CD14-positive monocyte (primary cell): ENCODE measurements at regions not wholly inside any gene's neighbourhood (a gene's known extent, or its start where the extent isn't known, plus 50 kb on each side); places are given as distances from the start of the nearest gene placed in this dataset.

Source experiments
- DNase-seq, 3 donors: peaks; one replicate each; pipeline ENCODE4 v3.0.0-alpha.2; 2011 to 2022
- H2AFZ ChIP-seq: 2 replicates; pipeline ENCODE4 v1.6.0; 2012; ENCODE audit warnings: mild to moderate bottlenecking, low read depth, low read length, inconsistent platforms; ENCODE audit not compliant: insufficient read depth, poor library complexity, severe bottlenecking
- H3K27ac ChIP-seq, 2 donors: 1 replicate in 1 of 2; 2 replicates in 1 of 2; pipeline ENCODE4 v1.5.1; 2012 to 2013; ENCODE audit warnings: low read length in 2 of 2, control low read depth in 1 of 2, inconsistent platforms in 1 of 2, low read depth in 1 of 2, mild to moderate bottlenecking in 1 of 2
- H3K27me3 ChIP-seq, 2 donors: one replicate each; pipeline versions ENCODE4 v1.6.0 to v1.6.1; 2011 to 2013; ENCODE audit warnings: low read length in 2 of 2; ENCODE audit not compliant: control insufficient read depth in 2 of 2, insufficient read depth in 2 of 2
- H3K36me3 ChIP-seq, 2 donors: replicated peaks in 1 of 2; 1 replicate in 1 of 2; 2 replicates in 1 of 2; pipeline versions ENCODE4 v1.5.1 to v1.6.1; 2012 to 2013; ENCODE audit warnings: low read length in 2 of 2, control low read depth in 1 of 2, inconsistent platforms in 1 of 2, mild to moderate bottlenecking in 1 of 2; ENCODE audit not compliant: insufficient read depth in 2 of 2, control insufficient read depth in 1 of 2
- H3K4me1 ChIP-seq, 2 donors: 1 replicate in 1 of 2; 2 replicates in 1 of 2; pipeline versions ENCODE4 v1.5.1 to v1.6.1; 2012 to 2013; ENCODE audit warnings: low read length in 2 of 2, control low read depth in 1 of 2, inconsistent platforms in 1 of 2, mild to moderate bottlenecking in 1 of 2, moderate library complexity in 1 of 2; ENCODE audit not compliant: insufficient read depth in 2 of 2, control insufficient read depth in 1 of 2
- H3K4me2 ChIP-seq: replicated peaks from 2 replicates; pipeline ENCODE3; 2012; ENCODE audit warnings: low read length, moderate library complexity, mild to moderate bottlenecking; ENCODE audit not compliant: poor library complexity, severe bottlenecking; ENCODE audit errors: extremely low read depth
- H3K4me3 ChIP-seq, 3 experiments: fragments of 200-600 bp in 1 of 3; sonication (generic) in 1 of 3; replicated peaks in 1 of 3; 1 replicate in 2 of 3; 2 replicates in 1 of 3; pipeline ENCODE4 v1.5.1; 2011 to 2013; ENCODE audit warnings: low read length in 3 of 3, mild to moderate bottlenecking in 3 of 3, control low read depth in 2 of 3, low read depth in 2 of 3, inconsistent platforms in 1 of 3, moderate library complexity in 1 of 3
- H3K79me2 ChIP-seq: 2 replicates; pipeline ENCODE4 v1.6.0; 2012; ENCODE audit warnings: mild to moderate bottlenecking, control low read depth, inconsistent platforms, low read length, moderate library complexity; ENCODE audit not compliant: insufficient read depth
- H3K9ac ChIP-seq: 2 replicates; pipeline ENCODE4 v1.6.0; 2017; ENCODE audit warnings: low read length, mild to moderate bottlenecking; ENCODE audit not compliant: insufficient read depth, poor library complexity, severe bottlenecking
- H3K9me3 ChIP-seq, 2 donors: replicated peaks in 1 of 2; 1 replicate in 1 of 2; 2 replicates in 1 of 2; pipeline versions ENCODE4 v1.5.1 to v1.6.1; 2012 to 2013; ENCODE audit warnings: low read length in 2 of 2, control low read depth in 1 of 2; ENCODE audit not compliant: control insufficient read depth in 1 of 2, insufficient read depth in 1 of 2
- H4K20me1 ChIP-seq: 2 replicates; pipeline ENCODE4 v1.6.0; 2012; ENCODE audit warnings: mild to moderate bottlenecking, low read length, control low read depth, moderate library complexity; ENCODE audit not compliant: insufficient read depth
- H3K27ac Mint-ChIP-seq, 7 donors: one replicate each; pipeline ENCODE4 v1.8.0; 2020; ENCODE audit warnings: mild to moderate bottlenecking in 7 of 7, mixed read lengths in 7 of 7, moderate library complexity in 6 of 7, inconsistent platforms in 2 of 7
- H3K27me3 Mint-ChIP-seq, 3 donors: one replicate each; pipeline ENCODE4 v1.8.0; 2021 to 2022; ENCODE audit warnings: low read depth in 3 of 3, mild to moderate bottlenecking in 3 of 3, mixed read lengths in 3 of 3, moderate library complexity in 3 of 3, inconsistent platforms in 1 of 3
- H3K36me3 Mint-ChIP-seq, 2 donors: one replicate each; pipeline ENCODE4 v1.8.0; 2020; ENCODE audit warnings: mixed read lengths in 2 of 2, inconsistent platforms in 1 of 2, mild to moderate bottlenecking in 1 of 2
- H3K4me1 Mint-ChIP-seq: one replicate; pipeline ENCODE4 v1.8.0; 2020; ENCODE audit warnings: mild to moderate bottlenecking, mixed read lengths
- H3K4me3 Mint-ChIP-seq, 2 donors: one replicate each; pipeline ENCODE4 v1.8.0; 2020; ENCODE audit warnings: mild to moderate bottlenecking in 2 of 2, mixed read lengths in 2 of 2, moderate library complexity in 1 of 2
- H3K9me3 Mint-ChIP-seq, 7 donors: one replicate each; pipeline ENCODE4 v1.8.0; 2020 to 2022; ENCODE audit warnings: mixed read lengths in 7 of 7, mild to moderate bottlenecking in 6 of 7, moderate library complexity in 6 of 7, inconsistent platforms in 2 of 7
- CTCF ChIP-seq: fragments of 200-600 bp; IDR thresholded peaks from one replicate; pipeline ENCODE4 v1.8.0; 2022; ENCODE audit warnings: antibody characterized with exemption, mild to moderate bottlenecking
- WGBS: methylation state at CpG from one replicate; pipeline ENCODE4 v1.1.5; 2013; ENCODE audit warnings: missing lambda C conversion rate; ENCODE audit not compliant: insufficient coverage; 5-methylcytosine and 5-hydroxymethylcytosine counted together
- intact Hi-C, 2 donors: fragments of 100-400 bp; cut with micrococcal nuclease; formaldehyde crosslinking; loops; one replicate each; pipeline versions ENCODE4 v1.15.0 to v1.15.1; 2023

- Mint-ChIP-seq H3K36me3 (no peaks in the 10 kb centered on the region), H3K4me3 (no peak overlapping the region), H3K27me3 (no peaks in the 10 kb centered on the region), H3K4me1 (no peaks in the 10 kb centered on the region), H3K27ac (no peak overlapping the region), H3K9me3 (peaks cover 0 to 7% (median 5%) of the 10 kb centered on the region in 7 donors)
- Histone ChIP-seq H3K9me3 (peaks cover 0 to under 1% of the 10 kb centered on the region in 2 donors), H3K4me2 (no peak overlapping the region), H4K20me1 (no peaks in the 10 kb centered on the region), H3K4me3 (no peak overlapping the region), H2AFZ (no peak overlapping the region), H3K4me1 (no peaks in the 10 kb centered on the region), H3K9ac (no peak overlapping the region), H3K27ac (no peak overlapping the region), H3K36me3 (no peaks in the 10 kb centered on the region), H3K79me2 (no peaks in the 10 kb centered on the region), H3K27me3 (no peaks in the 10 kb centered on the region)
- DNase-seq = no peak
- no peak for TF ChIP-seq CTCF
- WGBS = no CpG with 5 or more reads among the region's 2 CpGs
- intact Hi-C loops = no loop called here
These were observed 764.4 kb upstream of the PCDH10 start for GRCh38 chr4:132384709-132385108.

- no peak overlapping the region for H3K4me3 Mint-ChIP-seq
- H3K9me3 Mint-ChIP-seq = peaks cover 1 to 16% (median 3%) of the 10 kb centered on the region in 7 donors
- H3K4me1 Mint-ChIP-seq = no peaks in the 10 kb centered on the region
- H2AFZ ChIP-seq = no peak overlapping the region
- H4K20me1 ChIP-seq = no peaks in the 10 kb centered on the region
- H3K4me2 ChIP-seq = no peak overlapping the region
- H3K27me3 Mint-ChIP-seq = no peaks in the 10 kb centered on the region
- TF ChIP-seq CTCF = no peak
- intact Hi-C loops = no loop called here
- H3K4me3 ChIP-seq = no peak overlapping the region
- H3K27ac Mint-ChIP-seq = no peak overlapping the region
- H3K27me3 ChIP-seq = no peaks in the 10 kb centered on the region
- H3K36me3 ChIP-seq = no peaks in the 10 kb centered on the region
- no peak overlapping the region for H3K27ac ChIP-seq
- H3K79me2 ChIP-seq = no peaks in the 10 kb centered on the region
- H3K36me3 Mint-ChIP-seq = no peaks in the 10 kb centered on the region
- no CpG with 5 or more reads among the region's 3 CpGs for WGBS
- H3K9me3 ChIP-seq = peaks cover 0 to 10% of the 10 kb centered on the region in 2 donors
- DNase-seq = no peak
- H3K9ac ChIP-seq = no peak overlapping the region
- no peaks in the 10 kb centered on the region for H3K4me1 ChIP-seq
These were observed 763.0 kb upstream of the PCDH10 start for GRCh38 chr4:132386130-132386529.
